GM18505 (cell line): ENCODE measurements at regions not wholly inside any gene's neighbourhood (a gene's known extent, or its start where the extent isn't known, plus 50 kb on each side); places are given as distances from the start of the nearest gene placed in this dataset.
"Not testable (repeated sequence)": the region's sequence is repeated elsewhere in the genome, so short reads cannot be mapped to it uniquely, and the experiment has no call there.

Experiments used
- ATAC-seq: cut with Tn5 transposase; IDR thresholded peaks from one replicate; pipeline ENCODE4 v1.9.1; 2021; ENCODE audit not compliant: unreplicated experiment
- POLR2A ChIP-seq: IDR thresholded peaks from 4 replicates; pipeline ENCODE4 v1.6.1; 2011; ENCODE audit warnings: borderline replicate concordance; ENCODE audit not compliant: insufficient read depth, insufficient read length; ENCODE audit errors: extremely low read depth

GRCh38 chr3:154852515-154852914 lies 227.6 kb upstream of the MME start:
- TF ChIP-seq POLR2A, result no peak
- no peak for ATAC-seq

DNA sequence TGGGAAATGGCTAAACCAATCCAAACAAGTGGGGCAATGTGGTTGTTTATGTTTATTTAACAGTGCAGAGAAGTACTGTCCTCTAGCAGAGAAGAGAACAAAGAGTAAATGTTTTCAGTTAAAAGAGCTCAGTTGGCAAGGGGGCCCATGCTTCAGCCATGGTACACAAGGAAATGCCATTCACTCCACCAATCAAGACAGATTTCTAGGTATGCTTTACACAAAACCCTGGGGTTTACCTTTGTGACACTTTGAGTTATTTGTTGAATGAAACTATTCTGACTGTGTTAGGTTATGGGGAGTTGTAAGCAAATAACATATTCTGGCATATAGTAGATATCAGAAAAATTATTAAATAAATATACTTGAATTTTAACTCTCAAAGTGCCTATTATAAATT lies 228.5 kb upstream of the MME start:
- no peak for ATAC-seq
- no peak for TF ChIP-seq POLR2A

GRCh38 chr3:154850921-154851320 lies 229.2 kb upstream of the MME start:
- ATAC-seq, result no peak

GRCh38 chr3:154849408-154849807 lies 230.7 kb upstream of the MME start:
- no peak for TF ChIP-seq POLR2A
- ATAC-seq, result no peak

More at GRCh38 chr3:154850921-154851320, 229.2 kb upstream of the MME start:
- no peak for TF ChIP-seq POLR2A

GRCh38 chr3:154844863-154845262 lies 235.3 kb upstream of the MME start:
- ATAC-seq, result no peak
- TF ChIP-seq POLR2A, result no peak

GRCh38 chr3:154843647-154844046 lies 236.5 kb upstream of the MME start:
- TF ChIP-seq POLR2A, result no peak
- ATAC-seq, result no peak

DNA sequence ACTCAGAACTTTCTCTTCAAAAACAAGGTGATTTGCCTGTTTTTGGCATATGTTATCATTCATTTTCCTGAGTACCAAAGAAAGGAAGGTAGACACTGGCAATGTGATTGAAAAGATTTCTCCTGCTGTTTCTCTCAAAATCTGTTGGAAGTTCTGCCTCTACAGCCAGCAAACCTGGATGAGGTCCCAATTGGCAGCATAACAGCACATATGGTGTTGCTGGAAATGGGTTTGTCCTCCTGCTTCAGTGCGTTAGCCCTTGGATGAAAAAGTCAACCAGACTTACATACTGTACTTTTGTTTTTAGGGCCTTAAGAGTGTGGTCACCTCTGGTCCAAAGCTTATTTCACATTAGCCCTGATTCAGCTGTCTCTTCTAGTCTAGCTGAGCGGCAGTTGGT lies 237.6 kb upstream of the MME start:
- TF ChIP-seq POLR2A, result no peak
- ATAC-seq, result no peak

DNA sequence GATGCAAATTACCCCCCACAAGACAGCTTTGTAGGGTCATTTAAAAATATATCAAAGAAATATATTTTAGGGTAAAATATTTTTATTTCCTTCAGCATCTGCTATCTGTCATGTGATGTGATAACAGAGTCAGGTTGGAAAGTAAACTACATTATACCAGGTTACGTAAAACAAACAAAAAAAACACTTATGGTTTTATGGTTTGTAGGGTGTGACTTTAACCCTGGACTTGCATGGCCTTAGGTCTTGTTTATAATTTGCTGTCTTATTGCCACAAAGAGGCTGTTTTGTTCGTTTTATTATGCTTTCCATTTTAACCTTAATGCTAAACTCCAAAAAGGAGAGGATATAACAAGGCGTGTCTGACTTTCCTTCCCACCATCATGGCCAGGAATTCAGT lies 244.5 kb upstream of the MME start:
- no peak for TF ChIP-seq POLR2A
- ATAC-seq, result no peak

- ATAC-seq, result not testable (repeated sequence)
Measured at GRCh38 chr3:154834831-154835230, 245.3 kb upstream of the MME start.

DNA sequence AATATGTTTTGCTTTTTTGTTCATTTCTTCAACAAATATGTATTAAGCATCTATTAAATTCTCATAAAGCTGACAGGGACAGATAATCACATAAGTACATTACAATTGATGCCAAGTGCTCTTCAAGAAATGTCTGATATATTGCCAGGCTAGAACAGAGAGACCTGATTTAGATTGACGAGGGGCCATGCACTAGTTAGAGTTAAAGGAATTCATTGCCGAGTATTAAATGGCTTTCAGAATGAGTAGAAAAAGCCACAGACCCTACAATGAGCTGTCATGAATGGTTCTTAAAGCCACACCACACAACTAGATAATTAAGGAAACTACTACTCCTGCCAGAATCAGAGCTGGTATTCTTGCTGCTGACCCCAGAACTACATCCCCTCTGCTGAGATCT lies 250.2 kb upstream of the MME start:
- ATAC-seq, result no peak
- no peak for TF ChIP-seq POLR2A

DNA sequence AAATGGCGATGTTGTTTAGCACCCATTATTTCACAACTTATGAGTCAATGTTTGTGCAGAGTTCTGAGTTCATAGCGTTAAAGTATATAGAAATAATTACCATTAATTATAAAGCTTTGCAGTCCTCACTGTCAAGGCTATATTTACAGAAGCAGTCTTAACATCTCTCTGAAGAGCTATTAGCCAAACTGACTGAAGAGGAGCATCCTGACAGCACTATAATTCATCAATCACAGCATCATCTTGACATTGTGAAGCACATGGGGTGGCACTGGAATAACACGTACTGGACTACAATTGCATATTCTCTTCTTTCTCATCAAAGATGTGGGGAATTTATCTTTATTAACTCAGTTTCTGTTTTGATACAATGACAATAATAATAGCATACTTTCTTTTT lies 260.6 kb upstream of the MME start:
- TF ChIP-seq POLR2A, result no peak
- ATAC-seq, result no peak

GRCh38 chr3:154818676-154819255 lies 261.4 kb upstream of the MME start:
- no peak for ATAC-seq
- TF ChIP-seq POLR2A, result no peak

GRCh38 chr3:154810017-154810416 lies 270.1 kb upstream of the MME start:
- ATAC-seq, result not testable (repeated sequence)

- no peak for TF ChIP-seq POLR2A
- no peak for ATAC-seq
Measured at GRCh38 chr3:154801729-154802128, 278.4 kb upstream of the MME start.

DNA sequence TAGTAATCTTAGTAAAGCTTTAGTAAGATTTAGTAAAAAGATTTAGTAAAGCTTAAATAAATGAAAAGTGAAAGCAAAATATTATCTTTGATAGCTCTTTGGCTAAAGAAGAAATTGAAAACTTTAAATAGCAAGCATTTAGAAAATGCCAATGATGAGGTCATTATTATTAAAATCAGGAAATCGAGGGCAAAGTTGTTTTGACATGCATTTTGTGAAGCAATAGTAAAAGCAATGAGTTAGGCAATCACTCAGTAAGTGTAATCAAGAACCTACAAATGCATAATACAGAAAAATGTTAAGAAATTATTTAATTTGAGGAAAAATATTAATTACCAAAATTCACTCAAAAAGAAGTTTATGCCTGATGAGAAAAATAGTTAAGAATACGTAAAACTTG lies 280.3 kb upstream of the MME start:
- TF ChIP-seq POLR2A, result no peak
- ATAC-seq, result no peak
